GM12878 (cell line): ENCODE measurements at regions not wholly inside any gene's neighbourhood (a gene's known extent, or its start where the extent isn't known, plus 50 kb on each side); places are given as distances from the start of the nearest gene placed in this dataset.

Experiments used
- ATAC-seq: fragments of 200-7000 bp; cut with Tn5 transposase; 3 replicates; pipeline ENCODE4 v1.9.1; 2020; ENCODE audit warnings: mild to moderate bottlenecking, moderate library complexity
- BruUV-seq: library from RNA; stranded (reverse); fragments of 400-500 nt; replicated peaks from 2 replicates; lab custom pipeline; 2021; lab: Mats Ljungman, UMichigan
- CTCF ChIA-PET: fragments of 300-600 bp; sonication (Branson Sonifier 250); formaldehyde crosslinking; extraction: SDS; loops from one replicate; lab custom pipeline; 2021; ENCODE audit warnings: inconsistent platforms; lab: Yijun Ruan, JAX
- POLR2A ChIA-PET: fragments of 350-600 bp; formaldehyde crosslinking; extraction: SDS; loops from one replicate; lab custom pipeline; 2021; ENCODE audit warnings: inconsistent platforms; lab: Charles Lee
- RAD21 ChIA-PET: fragments of 300-600 bp; sonication (Branson Sonifier 250); formaldehyde crosslinking; loops from one replicate; lab custom pipeline; 2023; ENCODE audit warnings: antibody characterized with exemption; ENCODE audit not compliant: unreplicated experiment; lab: Charles Lee
- SMC1A ChIA-PET: fragments of 300-600 bp; sonication (Branson Sonifier 250); formaldehyde crosslinking; loops from one replicate; lab custom pipeline; 2023; ENCODE audit not compliant: unreplicated experiment, uncharacterized antibody; lab: Charles Lee
- DNase-seq: peaks from one replicate; pipeline ENCODE4 v3.0.0-alpha.2; 2011; ENCODE audit warnings: low read depth, low spot score
- FAIRE-seq: peaks from 3 replicates; lab custom pipeline; 2011; peaks lifted over from hg19 to GRCh38; lab: Jason Lieb, UNC
- H2AFZ ChIP-seq: 2 replicates; pipeline ENCODE4 v1.6.0; 2011; ENCODE audit warnings: low read depth, low read length, control low read depth; ENCODE audit not compliant: control insufficient read depth
- H3K27ac ChIP-seq: 2 replicates; pipeline ENCODE4 v1.5.1; 2011; ENCODE audit warnings: control low read depth; ENCODE audit not compliant: control insufficient read depth, insufficient read depth
- H3K27me3 ChIP-seq, 2 experiments: replicated peaks in 1 of 2; 2 replicates each; pipeline versions ENCODE4 v1.6.0 to v1.6.1; 2011; ENCODE audit warnings: low read length in 1 of 2; ENCODE audit not compliant: control insufficient read depth in 2 of 2, insufficient read depth in 2 of 2
- H3K36me3 ChIP-seq, 2 experiments: 2 replicates each; pipeline ENCODE4 v1.5.1; 2011; ENCODE audit warnings: low read length in 1 of 2; ENCODE audit not compliant: control insufficient read depth in 2 of 2, insufficient read depth in 2 of 2
- H3K4me1 ChIP-seq: 2 replicates; pipeline ENCODE4 v1.6.1; 2011; ENCODE audit warnings: mild to moderate bottlenecking, low read length, moderate library complexity, mixed read lengths; ENCODE audit not compliant: control insufficient read depth, insufficient read depth
- H3K4me2 ChIP-seq: 2 replicates; pipeline ENCODE4 v1.6.0; 2011; ENCODE audit warnings: control low read depth; ENCODE audit not compliant: control insufficient read depth, insufficient read depth
- H3K4me3 ChIP-seq: fragments of 200-600 bp; sonication (generic); 2 replicates; pipeline ENCODE4 v1.5.1; 2016
- H3K79me2 ChIP-seq: 2 replicates; pipeline ENCODE4 v1.6.0; 2011; ENCODE audit warnings: low read length; ENCODE audit not compliant: control insufficient read depth, insufficient read depth
- H3K9ac ChIP-seq: 2 replicates; pipeline ENCODE4 v1.8.0; 2011; ENCODE audit warnings: low read length, control low read depth, mixed read lengths; ENCODE audit not compliant: control insufficient read depth, insufficient read depth
- H3K9me3 ChIP-seq: replicated peaks from 3 replicates; pipeline ENCODE4 v1.5.1; 2011; ENCODE audit warnings: mild to moderate bottlenecking, low read length; ENCODE audit not compliant: control insufficient read depth, insufficient read depth
- H4K20me1 ChIP-seq: 2 replicates; pipeline ENCODE4 v1.6.0; 2011; ENCODE audit not compliant: control insufficient read depth, insufficient read depth
- BMI1 ChIP-seq: fragments of 450-650 bp; IDR thresholded peaks from 2 replicates; pipeline ENCODE4 v1.6.1; 2016; ENCODE audit warnings: mild to moderate bottlenecking, moderate library complexity, borderline replicate concordance
- CHD4 ChIP-seq: fragments of 200-600 bp; sonication (generic); IDR thresholded peaks from 2 replicates; pipeline ENCODE4 v1.6.1; 2016; ENCODE audit warnings: mild to moderate bottlenecking
- EP300 ChIP-seq, 2 experiments: fragments of 150-350 bp in 1 of 2; IDR thresholded peaks; 2 replicates each; pipeline ENCODE4 v1.6.1; 2011 to 2012; ENCODE audit warnings: low read depth in 2 of 2, low read length in 2 of 2, borderline replicate concordance in 1 of 2, improper control_type of control experiment in 1 of 2, inconsistent platforms in 1 of 2; ENCODE audit not compliant: control insufficient read depth in 1 of 2
- ETV6 ChIP-seq, 2 experiments: fragments of 450-650 bp in 1 of 2; IDR thresholded peaks in 1 of 2; conservative IDR thresholded peaks in 1 of 2; 2 replicates each; pipeline ENCODE4 v1.6.1; 2014; ENCODE audit warnings: antibody characterized with exemption in 1 of 2, borderline replicate concordance in 1 of 2, low read depth in 1 of 2, mild to moderate bottlenecking in 1 of 2, moderate library complexity in 1 of 2
- IKZF2 ChIP-seq, 2 experiments: fragments of 450-650 bp; IDR thresholded peaks; 2 replicates each; pipeline ENCODE4 v1.6.1; 2017; ENCODE audit warnings: mild to moderate bottlenecking in 2 of 2, moderate library complexity in 2 of 2
- MYB ChIP-seq: fragments of 150-350 bp; IDR thresholded peaks from 2 replicates; pipeline ENCODE4 v1.6.1; 2014; ENCODE audit warnings: mild to moderate bottlenecking, low read depth, low read length, borderline replicate concordance
- YBX1 ChIP-seq: fragments of 450-650 bp; IDR thresholded peaks from 2 replicates; pipeline ENCODE4 v1.6.1; 2016; ENCODE audit warnings: antibody characterized with exemption
- WGBS: methylation state at CpG from one replicate; pipeline ENCODE4 v1.1.6; 2016; ENCODE audit warnings: low lambda C conversion rate; ENCODE audit not compliant: insufficient replicate concordance, insufficient coverage; ENCODE audit errors: missing lambda C conversion rate; 5-methylcytosine and 5-hydroxymethylcytosine counted together
- in situ Hi-C: fragments of 300-500 bp; cut with MboI; formaldehyde crosslinking; loops from 9 replicates; pipeline ENCODE4 v1.14.3; 2018; ENCODE audit warnings: mixed read lengths
- intact Hi-C: fragments of 100-400 bp; cut with micrococcal nuclease; formaldehyde crosslinking; loops from one replicate; pipeline ENCODE4 v1.14.2; 2022; ENCODE audit not compliant: unreplicated experiment
- TF ChIP-seq, protein P1 (sequence below): IDR thresholded peaks from 2 replicates; pipeline ENCODE4 v1.6.1; 2012; ENCODE audit warnings: low read depth, low read length, improper control_type of control experiment
- TF ChIP-seq, protein P2 (sequence below): fragments of 450-650 bp; IDR thresholded peaks from 2 replicates; pipeline ENCODE4 v1.6.1; 2017; ENCODE audit warnings: antibody characterized with exemption, mild to moderate bottlenecking, moderate library complexity

DNA sequence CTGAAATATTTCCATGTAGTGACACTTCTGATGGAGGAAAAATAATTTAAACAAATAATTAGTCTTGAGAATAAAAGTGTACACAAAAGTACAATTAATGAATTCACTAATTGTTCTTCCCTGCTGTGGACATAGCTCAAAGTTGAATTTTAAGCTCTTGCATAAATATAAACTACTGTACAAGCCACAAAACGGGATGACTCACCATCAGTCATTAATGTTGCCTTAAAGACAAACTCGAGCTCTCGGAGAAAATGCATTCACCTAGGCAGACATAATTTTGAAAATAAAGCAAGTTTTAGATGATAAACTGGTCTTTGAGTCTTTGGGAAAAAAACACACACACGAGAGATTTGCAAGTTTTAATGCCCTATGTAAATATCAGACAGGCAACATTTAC, 436.4 kb downstream of the ZNF521 start:
- SMC1A ChIA-PET, result no interaction called here
- intact Hi-C loops (no loop called here), in situ Hi-C loops (no loop called here)
- Histone ChIP-seq H3K27ac (no peak overlapping the region), H3K4me2 (no peak overlapping the region), H3K79me2 (no peaks in the 10 kb centered on the region), H3K4me3 (no peak overlapping the region), H3K4me1 (no peaks in the 10 kb centered on the region), H3K36me3 (no peaks in the 10 kb centered on the region), H3K27me3 (peaks cover 3 to 5% of the 10 kb centered on the region in 2 experiments; a peak in 2 of 4 replicates), H3K9me3 (no peaks in the 10 kb centered on the region), H2AFZ (no peak overlapping the region), H3K9ac (no peak overlapping the region), H4K20me1 (no peaks in the 10 kb centered on the region)
- 15% methylated on average over 4 of the region's 4 CpGs for WGBS
- no peak for FAIRE-seq
- POLR2A ChIA-PET, result no interaction called here
- no peak for DNase-seq
- TF ChIP-seq CHD4, result no peak
- TF ChIP-seq, protein P1, sequence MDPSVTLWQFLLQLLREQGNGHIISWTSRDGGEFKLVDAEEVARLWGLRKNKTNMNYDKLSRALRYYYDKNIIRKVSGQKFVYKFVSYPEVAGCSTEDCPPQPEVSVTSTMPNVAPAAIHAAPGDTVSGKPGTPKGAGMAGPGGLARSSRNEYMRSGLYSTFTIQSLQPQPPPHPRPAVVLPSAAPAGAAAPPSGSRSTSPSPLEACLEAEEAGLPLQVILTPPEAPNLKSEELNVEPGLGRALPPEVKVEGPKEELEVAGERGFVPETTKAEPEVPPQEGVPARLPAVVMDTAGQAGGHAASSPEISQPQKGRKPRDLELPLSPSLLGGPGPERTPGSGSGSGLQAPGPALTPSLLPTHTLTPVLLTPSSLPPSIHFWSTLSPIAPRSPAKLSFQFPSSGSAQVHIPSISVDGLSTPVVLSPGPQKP, result no peak
- TF ChIP-seq, protein P2, sequence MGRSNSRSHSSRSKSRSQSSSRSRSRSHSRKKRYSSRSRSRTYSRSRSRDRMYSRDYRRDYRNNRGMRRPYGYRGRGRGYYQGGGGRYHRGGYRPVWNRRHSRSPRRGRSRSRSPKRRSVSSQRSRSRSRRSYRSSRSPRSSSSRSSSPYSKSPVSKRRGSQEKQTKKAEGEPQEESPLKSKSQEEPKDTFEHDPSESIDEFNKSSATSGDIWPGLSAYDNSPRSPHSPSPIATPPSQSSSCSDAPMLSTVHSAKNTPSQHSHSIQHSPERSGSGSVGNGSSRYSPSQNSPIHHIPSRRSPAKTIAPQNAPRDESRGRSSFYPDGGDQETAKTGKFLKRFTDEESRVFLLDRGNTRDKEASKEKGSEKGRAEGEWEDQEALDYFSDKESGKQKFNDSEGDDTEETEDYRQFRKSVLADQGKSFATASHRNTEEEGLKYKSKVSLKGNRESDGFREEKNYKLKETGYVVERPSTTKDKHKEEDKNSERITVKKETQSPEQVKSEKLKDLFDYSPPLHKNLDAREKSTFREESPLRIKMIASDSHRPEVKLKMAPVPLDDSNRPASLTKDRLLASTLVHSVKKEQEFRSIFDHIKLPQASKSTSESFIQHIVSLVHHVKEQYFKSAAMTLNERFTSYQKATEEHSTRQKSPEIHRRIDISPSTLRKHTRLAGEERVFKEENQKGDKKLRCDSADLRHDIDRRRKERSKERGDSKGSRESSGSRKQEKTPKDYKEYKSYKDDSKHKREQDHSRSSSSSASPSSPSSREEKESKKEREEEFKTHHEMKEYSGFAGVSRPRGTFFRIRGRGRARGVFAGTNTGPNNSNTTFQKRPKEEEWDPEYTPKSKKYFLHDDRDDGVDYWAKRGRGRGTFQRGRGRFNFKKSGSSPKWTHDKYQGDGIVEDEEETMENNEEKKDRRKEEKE, result no peak
- TF ChIP-seq IKZF2 (IDR thresholded peaks at IDR 0.05), result no peak
- TF ChIP-seq YBX1, result no peak
- TF ChIP-seq EP300 (IDR thresholded peaks at IDR 0.05; ENCODE audit: borderline replicate concordance in 1 of 2, control insufficient read depth in 1 of 2, low read depth in 2 of 2, low read length in 2 of 2), result no peak
- no peak for TF ChIP-seq BMI1
- no peak for TF ChIP-seq ETV6 (conservative IDR thresholded peaks at IDR 0.05 in 1 of 2, IDR thresholded peaks at IDR 0.05 in 1 of 2; ENCODE audit: borderline replicate concordance in 1 of 2, low read depth in 1 of 2)
- TF ChIP-seq MYB, result no peak
- RAD21 ChIA-PET, result no interaction called here
- no TSS peak for BruUV-seq
- no peak for ATAC-seq
- CTCF ChIA-PET, result no interaction called here
